Glomerular visceral epithelial cell (primary cell): ENCODE measurements at regions not wholly inside any gene's neighbourhood (a gene's known extent, or its start where the extent isn't known, plus 50 kb on each side); places are given as distances from the start of the nearest gene placed in this dataset.

ENCODE experiments used
- DNase-seq: peaks from one replicate; pipeline ENCODE4 v3.0.0-alpha.2; 2016; ENCODE audit errors: extremely low spot score

GRCh38 chr3:181859518-181859917 lies 147.8 kb downstream of the SOX2 start:
- no peak for DNase-seq

GRCh38 chr3:181860235-181860634 lies 148.5 kb downstream of the SOX2 start:
- DNase-seq, result no peak

GRCh38 chr3:181862502-181862901 lies 150.8 kb downstream of the SOX2 start:
- no peak for DNase-seq

- DNase-seq, result no peak
Measured at GRCh38 chr3:181868576-181869082, 156.9 kb downstream of the SOX2 start.

GRCh38 chr3:181872887-181873286 lies 161.2 kb downstream of the SOX2 start:
- no peak for DNase-seq

GRCh38 chr3:181879926-181880325 lies 168.2 kb downstream of the SOX2 start:
- DNase-seq, result no peak

GRCh38 chr3:181880331-181880730 lies 168.6 kb downstream of the SOX2 start:
- DNase-seq, result no peak

- DNase-seq, result no peak
Measured at GRCh38 chr3:181881749-181882148, 170.0 kb downstream of the SOX2 start.

- DNase-seq, result no peak
Measured at GRCh38 chr3:181885868-181886630, 174.3 kb downstream of the SOX2 start.

GRCh38 chr3:181886676-181887075 lies 175.0 kb downstream of the SOX2 start:
- DNase-seq, result no peak

GRCh38 chr3:181887685-181888084 lies 176.0 kb downstream of the SOX2 start:
- no peak for DNase-seq

- no peak for DNase-seq
Measured at GRCh38 chr3:181888234-181888633, 176.5 kb downstream of the SOX2 start.

GRCh38 chr3:181892848-181893247 lies 181.1 kb downstream of the SOX2 start:
- DNase-seq, result no peak

GRCh38 chr3:181896605-181897004 lies 184.9 kb downstream of the SOX2 start:
- no peak for DNase-seq

GRCh38 chr3:181899702-181900101 lies 188.0 kb downstream of the SOX2 start:
- peak; percentile 4 for DNase-seq

- no peak for DNase-seq
Measured at GRCh38 chr3:181901626-181902025, 189.9 kb downstream of the SOX2 start.

GRCh38 chr3:181906338-181906737 lies 194.6 kb downstream of the SOX2 start:
- DNase-seq, result no peak

GRCh38 chr3:181909241-181909640 lies 197.5 kb downstream of the SOX2 start:
- DNase-seq, result no peak

- DNase-seq, result no peak
Measured at GRCh38 chr3:181912384-181912783, 200.7 kb downstream of the SOX2 start.

- no peak for DNase-seq
Measured at GRCh38 chr3:181913254-181913653, 201.5 kb downstream of the SOX2 start.

GRCh38 chr3:181915551-181915950 lies 203.8 kb downstream of the SOX2 start:
- DNase-seq, result no peak

- no peak for DNase-seq
Measured at GRCh38 chr3:181916013-181916412, 204.3 kb downstream of the SOX2 start.

GRCh38 chr3:181917027-181917426 lies 205.3 kb downstream of the SOX2 start:
- no peak for DNase-seq

- no peak for DNase-seq
Measured at GRCh38 chr3:181919375-181919774, 207.7 kb downstream of the SOX2 start.
